ENCODE measurements at regions not wholly inside any gene's neighbourhood (a gene's known extent, or its start where the extent isn't known, plus 50 kb on each side); places are given as distances from the start of the nearest gene placed in this dataset.

GRCh38 chr6:168856914-168857313, 396.7 kb downstream of the THBS2 start:
- no peak for TF ChIP-seq CTCF (IDR thresholded peaks at IDR 0.05)
- TF ChIP-seq POLR2A (IDR thresholded peaks at IDR 0.05) = no peak
- no peak for TF ChIP-seq POLR2AphosphoS5 (IDR thresholded peaks at IDR 0.05)
